GM21367 (cell line): ENCODE measurements at regions not wholly inside any gene's neighbourhood (a gene's known extent, or its start where the extent isn't known, plus 50 kb on each side); places are given as distances from the start of the nearest gene placed in this dataset.

ENCODE experiments used
- ATAC-seq: cut with Tn5 transposase; IDR thresholded peaks from one replicate; pipeline ENCODE4 v1.9.1; 2021; ENCODE audit not compliant: unreplicated experiment

- ATAC-seq, result no peak
These were observed 228.9 kb downstream of the BCL11A start for GRCh38 chr2:60324536-60324935.

- ATAC-seq, result no peak
These were observed 231.6 kb downstream of the BCL11A start for GRCh38 chr2:60321816-60322215.

- ATAC-seq, result no peak
These were observed 232.7 kb downstream of the BCL11A start for GRCh38 chr2:60320724-60321123.

- ATAC-seq, result no peak
These were observed 234.4 kb downstream of the BCL11A start for GRCh38 chr2:60319031-60319547.

GRCh38 chr2:60318544-60318943 lies 234.9 kb downstream of the BCL11A start:
- no peak for ATAC-seq

- ATAC-seq, result peak; percentile 76
These were observed 235.6 kb downstream of the BCL11A start for GRCh38 chr2:60317844-60318243.

GRCh38 chr2:60317034-60317386 lies 236.4 kb downstream of the BCL11A start:
- ATAC-seq, result no peak

GRCh38 chr2:60316381-60317033 lies 236.9 kb downstream of the BCL11A start:
- no peak for ATAC-seq

- no peak for ATAC-seq
These were observed 239.8 kb downstream of the BCL11A start for GRCh38 chr2:60313470-60314172.

- ATAC-seq, result peak; percentile 75
These were observed 240.8 kb downstream of the BCL11A start for GRCh38 chr2:60312618-60313017.

GRCh38 chr2:60311524-60311923 lies 241.9 kb downstream of the BCL11A start:
- peak; percentile 35 for ATAC-seq

- no peak for ATAC-seq
These were observed 243.4 kb downstream of the BCL11A start for GRCh38 chr2:60309941-60310660.

GRCh38 chr2:60309336-60309735 lies 244.1 kb downstream of the BCL11A start:
- ATAC-seq, result no peak

GRCh38 chr2:60306267-60306861 lies 247.1 kb downstream of the BCL11A start:
- ATAC-seq, result no peak

- no peak for ATAC-seq
These were observed 249.8 kb downstream of the BCL11A start for GRCh38 chr2:60303680-60304079.

- no peak for ATAC-seq
These were observed 250.9 kb downstream of the BCL11A start for GRCh38 chr2:60302377-60303126.

GRCh38 chr2:60301726-60302125 lies 251.7 kb downstream of the BCL11A start:
- no peak for ATAC-seq

- ATAC-seq, result no peak
These were observed 254.3 kb downstream of the BCL11A start for GRCh38 chr2:60299179-60299578.

GRCh38 chr2:60298006-60298696 lies 255.3 kb downstream of the BCL11A start:
- ATAC-seq, result no peak

GRCh38 chr2:60297296-60298005 lies 256.0 kb downstream of the BCL11A start:
- no peak for ATAC-seq
